ENCODE measurements at regions not wholly inside any gene's neighbourhood (a gene's known extent, or its start where the extent isn't known, plus 50 kb on each side); places are given as distances from the start of the nearest gene placed in this dataset.
"Not testable (repeated sequence)": the region's sequence is repeated elsewhere in the genome, so short reads cannot be mapped to it uniquely, and the experiment has no call there.

- TF ChIP-seq CTCF, POLR2A (IDR thresholded peaks at IDR 0.05): not testable (repeated sequence)
Observed at GRCh38 chr7:58088191-58088560, 638.2 kb downstream of the ZNF716 start.
